GM18870 (cell line): ENCODE measurements at regions not wholly inside any gene's neighbourhood (a gene's known extent, or its start where the extent isn't known, plus 50 kb on each side); places are given as distances from the start of the nearest gene placed in this dataset.
"Not testable (repeated sequence)": the region's sequence is repeated elsewhere in the genome, so short reads cannot be mapped to it uniquely, and the experiment has no call there.

Source experiments
- ATAC-seq: cut with Tn5 transposase; IDR thresholded peaks from one replicate; pipeline ENCODE4 v1.9.1; 2021; ENCODE audit warnings: moderate library complexity; ENCODE audit not compliant: unreplicated experiment

DNA sequence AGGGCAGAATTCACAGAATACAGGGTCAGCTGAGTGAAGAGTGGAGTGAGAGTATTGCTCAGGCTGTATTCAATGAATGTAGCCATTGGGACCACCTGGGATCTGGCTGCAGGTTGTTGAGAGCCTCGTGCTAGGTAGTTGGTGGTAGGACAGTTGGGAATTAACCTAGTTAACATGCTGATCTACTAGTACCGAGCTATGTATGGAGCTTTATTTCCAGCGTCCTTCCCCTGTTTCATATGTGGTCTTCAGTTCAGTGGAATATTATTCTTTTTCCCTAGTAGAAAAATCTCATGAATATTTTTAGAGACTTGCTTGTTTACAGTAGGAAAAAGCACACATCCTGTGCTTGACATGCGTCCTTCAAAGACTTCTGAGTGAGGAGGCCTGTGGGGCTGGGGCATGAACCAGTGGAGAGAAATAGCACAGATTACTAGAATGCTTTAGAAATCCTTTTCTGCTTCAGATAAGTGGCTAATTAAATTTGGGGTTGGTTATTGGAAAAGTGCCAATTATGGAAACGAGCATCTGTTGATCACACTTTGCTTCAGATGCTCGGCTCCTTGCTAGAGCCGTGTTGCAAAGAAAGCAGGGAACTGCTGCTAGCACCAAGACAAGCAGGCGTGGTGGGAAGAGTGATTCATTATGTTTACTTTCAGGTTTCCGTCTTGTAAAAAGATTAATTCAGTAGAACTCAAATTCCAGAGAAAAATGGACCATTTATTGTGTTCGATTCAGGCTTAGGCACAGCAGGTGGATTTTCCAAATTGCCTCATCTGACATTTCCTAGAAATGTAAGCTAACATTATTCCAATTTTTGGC is 53.6 kb downstream of the ARF6 start:
- no peak for ATAC-seq

DNA sequence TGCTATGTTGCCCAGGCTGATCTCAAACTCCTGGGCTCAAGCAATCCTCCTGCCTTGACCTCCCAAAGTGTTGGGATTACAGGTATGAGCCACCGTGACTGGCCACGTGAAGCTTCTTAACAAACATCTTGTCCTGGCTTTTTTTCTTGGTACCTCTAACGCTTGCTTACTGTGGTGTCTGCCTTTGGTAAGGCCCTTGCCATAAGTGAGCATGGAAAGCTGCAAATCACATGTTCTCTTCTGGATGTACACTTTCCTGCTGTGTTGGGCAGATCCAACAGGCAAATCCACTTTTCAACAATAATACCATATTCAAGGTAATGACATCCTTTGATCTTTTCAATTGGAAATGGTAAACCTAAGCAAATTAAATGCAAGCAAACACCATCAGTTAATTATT is 54.6 kb downstream of the ARF6 start:
- ATAC-seq = no peak

DNA sequence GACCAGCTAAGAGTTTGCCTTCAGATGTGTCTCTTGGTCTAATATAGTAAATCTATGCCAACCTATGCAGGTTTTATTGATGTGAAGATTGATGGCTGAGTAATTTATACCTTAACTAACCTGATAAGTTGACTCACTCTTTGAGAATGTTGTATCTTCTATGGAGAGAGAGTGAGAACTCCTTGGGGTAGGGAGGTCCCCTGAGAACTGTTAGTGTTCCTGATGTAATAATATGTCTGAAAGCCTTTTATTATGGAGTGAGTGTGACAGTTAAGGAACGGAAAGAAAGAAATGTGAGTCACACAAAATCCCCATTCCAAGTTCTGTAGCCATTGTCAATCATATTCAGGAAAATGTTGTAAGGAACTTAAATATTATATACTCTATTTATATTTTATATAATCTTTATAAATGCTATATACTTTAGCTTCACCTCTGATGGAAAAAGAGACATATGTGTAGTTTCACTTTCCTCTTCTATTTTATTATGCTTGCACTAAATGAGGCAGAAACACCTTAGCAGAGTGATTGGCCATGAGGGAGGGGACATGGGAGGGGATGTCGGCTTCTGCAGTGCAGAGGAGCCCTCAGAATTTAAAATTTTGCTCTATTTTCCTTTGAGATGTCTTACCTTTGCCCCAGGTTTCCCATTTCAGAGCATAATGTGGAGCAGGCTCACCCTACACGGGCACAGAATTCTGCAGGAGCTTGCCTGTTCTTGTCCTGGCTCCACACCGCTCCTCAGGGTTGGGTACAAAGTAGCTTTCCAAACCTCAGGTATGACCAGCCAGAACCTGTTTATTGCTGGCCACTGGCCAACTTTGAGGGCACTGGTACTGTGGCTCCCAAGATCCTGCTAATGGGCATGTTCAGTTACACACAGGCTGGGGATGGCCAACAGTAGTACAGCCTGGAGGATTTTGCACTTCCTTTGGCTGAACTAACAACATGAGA is 57.7 kb downstream of the ARF6 start:
- ATAC-seq = no peak

DNA sequence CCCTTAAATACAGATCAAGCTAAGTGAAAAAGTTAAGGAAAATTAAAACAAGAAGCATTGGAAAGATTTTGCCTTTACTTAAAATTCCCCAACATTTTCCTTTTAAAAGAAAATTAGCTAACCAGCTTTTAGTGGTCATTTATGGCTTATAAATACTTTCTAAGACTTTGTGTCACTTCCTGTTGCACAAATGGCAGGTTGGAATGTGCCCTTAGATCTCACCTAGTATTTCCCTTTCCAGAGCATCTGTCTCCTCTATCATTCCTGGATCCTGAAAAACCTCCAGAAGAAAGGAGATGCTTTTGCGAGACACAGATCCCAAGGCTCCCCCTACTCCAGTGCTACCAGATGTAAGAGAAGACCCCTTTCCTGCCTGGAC is 58.3 kb downstream of the ARF6 start:
- no peak for ATAC-seq

DNA sequence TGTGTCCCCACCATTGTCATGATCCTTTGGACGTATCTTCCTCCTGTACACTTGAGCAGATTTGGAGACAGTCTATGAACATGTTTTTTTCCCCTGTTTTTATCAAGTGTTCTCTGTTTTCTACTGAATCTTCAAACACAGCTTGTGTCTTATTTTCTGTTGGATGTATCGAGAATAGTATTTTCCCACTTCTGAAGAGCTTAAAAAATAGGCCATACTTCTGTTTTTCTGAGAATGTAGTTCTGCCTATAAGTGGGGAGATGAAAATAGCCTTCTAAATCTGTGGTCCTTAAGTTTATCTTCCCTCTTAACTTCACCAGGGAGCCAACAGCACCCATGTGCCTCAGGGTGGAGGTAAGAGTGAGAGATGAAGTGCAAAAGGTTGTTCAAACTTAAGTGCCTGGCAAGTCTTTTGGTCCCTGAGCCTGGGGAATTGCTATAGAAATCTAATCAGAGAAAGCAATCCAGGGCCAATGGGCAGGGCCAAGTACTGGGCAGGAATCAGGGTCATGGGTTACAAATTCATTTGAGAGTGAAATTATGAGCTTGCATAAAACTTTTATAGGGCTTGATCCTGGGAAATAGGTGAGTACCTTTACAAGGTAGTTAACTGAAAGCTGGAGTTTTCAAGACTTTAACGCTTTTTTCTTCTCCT is 58.9 kb downstream of the ARF6 start:
- ATAC-seq = no peak

DNA sequence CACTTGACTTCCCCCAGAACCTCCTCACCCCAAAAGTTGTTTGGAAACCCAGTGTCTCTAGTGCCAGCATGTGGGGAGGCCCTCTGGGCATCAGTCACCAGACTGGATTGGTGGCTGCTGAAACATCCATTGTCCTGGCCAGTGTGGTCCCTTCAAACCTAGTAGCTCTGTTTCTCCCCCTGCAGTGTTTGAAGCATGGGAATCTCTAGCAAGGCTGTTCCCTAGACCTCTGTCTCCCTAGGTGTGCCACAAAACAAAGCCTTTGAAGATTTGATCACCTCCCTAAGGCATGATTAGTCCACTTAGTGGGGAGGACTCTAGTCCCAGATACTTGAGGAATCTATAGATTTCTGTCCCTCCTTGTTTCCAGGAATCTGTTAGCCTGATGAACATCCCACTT is 60.3 kb downstream of the ARF6 start:
- ATAC-seq = no peak

DNA sequence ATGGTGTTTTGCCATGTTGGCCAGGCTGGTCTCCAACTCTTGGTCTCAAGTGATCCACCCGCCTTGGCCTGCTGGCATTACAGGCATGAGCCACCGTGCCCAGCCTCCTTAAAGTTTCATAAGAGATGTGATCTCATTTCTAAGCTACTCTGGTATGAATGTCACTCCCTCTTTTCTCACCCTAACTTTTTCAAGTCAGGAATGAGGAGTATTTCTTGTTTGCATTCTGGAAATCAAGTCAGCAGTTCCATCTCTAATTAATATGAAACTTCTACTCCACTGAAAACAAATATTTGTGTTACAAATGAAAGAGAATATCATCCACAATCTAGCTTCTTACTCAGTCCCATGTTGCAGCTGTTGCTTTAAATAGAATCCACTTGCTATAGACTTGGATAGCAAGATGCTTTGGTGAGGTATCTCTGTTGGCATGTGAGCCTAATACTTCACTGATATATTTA is 61.3 kb downstream of the ARF6 start:
- no peak for ATAC-seq

DNA sequence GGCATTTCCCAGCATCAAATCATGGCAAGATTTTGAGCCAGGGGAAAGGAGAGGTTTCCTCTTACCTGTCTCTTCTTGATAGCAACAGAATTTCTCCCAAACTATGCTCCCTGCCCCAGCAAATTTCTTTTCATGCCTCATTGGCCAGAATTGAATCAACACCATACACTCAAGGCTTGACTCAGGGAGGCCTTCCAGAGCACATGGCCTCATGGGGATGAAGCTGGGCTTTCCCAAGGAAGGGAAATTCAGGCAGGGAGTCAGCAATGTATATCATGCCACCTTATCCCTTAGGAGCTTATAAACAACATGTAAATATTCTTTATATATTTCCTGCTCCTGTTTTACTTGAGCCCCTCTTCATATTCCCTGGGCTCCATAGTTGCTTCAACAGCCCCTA is 62.1 kb downstream of the ARF6 start:
- ATAC-seq = no peak

DNA sequence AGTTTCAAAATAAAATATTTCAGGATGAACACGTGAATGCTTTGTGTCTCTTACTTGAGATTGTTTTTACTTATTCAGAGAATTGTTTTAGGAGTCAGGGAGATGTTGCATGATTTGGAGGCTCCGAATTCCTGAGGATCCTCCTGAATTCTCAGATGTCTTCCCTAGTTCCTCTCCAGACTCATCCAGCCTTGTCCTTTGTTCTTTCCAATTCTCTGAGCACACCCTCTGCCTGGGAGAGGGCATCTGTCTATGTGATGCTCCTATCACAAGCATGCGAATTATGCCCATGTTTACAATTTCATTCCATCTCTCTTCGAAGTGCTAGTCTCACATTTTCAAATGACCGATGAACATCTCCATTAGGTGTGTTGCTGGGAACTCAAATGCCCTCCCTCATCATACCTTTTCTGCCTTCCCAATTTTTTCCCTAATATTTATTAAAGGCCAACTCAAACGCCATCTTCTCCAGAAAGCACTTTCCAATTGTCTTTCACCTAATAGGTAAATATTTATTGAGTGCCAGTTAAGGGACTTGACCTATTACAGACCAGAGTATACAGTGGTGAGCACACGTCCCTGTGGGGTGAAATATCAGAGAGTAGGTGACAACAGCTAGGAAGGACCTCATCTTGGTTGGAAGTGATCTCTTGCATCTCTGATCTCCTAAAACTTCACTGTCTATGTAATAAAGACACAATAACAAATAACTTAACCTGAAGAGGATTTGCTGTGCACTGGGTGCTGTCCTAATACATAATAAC is 64.4 kb downstream of the ARF6 start:
- no peak for ATAC-seq

DNA sequence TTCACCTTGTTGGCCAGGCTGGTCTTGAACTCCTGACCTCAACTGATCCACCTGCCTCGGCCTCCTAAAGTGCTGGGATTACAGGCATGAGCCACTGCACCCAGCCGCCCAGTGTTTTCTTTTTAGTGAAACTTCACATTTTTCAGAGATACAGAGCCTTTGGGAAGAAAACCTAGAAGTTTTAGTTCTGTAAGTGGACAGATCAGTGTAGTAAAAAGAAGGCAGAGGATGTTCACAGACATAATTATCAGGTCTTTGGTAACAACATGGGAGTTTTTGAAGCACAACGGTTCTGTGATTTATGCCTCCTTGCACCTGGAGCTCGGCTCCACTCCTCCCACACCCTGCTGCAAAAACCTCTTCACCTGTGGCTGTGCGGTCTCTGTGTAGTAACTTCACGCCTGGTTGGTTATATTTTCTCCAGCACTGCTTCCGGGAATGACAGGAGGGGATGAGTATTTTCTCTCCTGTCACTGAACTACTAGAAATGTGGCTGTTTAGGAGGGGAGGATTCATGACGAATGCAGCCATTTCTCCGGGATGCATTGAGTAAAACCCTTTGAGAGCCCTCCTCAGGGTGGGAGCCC is 67.0 kb downstream of the ARF6 start:
- peak; percentile 59 for ATAC-seq

DNA sequence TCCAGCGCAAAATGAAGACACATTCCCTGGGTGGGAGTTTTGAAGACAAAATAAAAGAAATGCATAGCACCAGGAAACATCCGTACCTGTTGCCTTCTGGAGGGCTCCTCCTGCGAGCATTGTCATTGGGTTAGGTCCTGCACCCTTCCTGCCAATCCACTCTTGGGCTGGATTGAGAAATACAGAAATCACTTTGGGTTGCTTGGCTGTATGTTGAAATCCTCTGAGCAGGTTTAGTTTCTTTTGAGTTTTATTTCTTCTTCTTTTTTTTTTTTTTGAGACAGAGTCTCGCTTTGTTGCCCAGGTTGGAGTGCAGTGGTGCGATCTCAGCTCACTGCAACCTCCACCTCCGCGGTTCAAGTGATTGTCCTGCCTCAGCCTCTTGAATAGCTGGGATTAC is 67.6 kb downstream of the ARF6 start:
- no peak for ATAC-seq

DNA sequence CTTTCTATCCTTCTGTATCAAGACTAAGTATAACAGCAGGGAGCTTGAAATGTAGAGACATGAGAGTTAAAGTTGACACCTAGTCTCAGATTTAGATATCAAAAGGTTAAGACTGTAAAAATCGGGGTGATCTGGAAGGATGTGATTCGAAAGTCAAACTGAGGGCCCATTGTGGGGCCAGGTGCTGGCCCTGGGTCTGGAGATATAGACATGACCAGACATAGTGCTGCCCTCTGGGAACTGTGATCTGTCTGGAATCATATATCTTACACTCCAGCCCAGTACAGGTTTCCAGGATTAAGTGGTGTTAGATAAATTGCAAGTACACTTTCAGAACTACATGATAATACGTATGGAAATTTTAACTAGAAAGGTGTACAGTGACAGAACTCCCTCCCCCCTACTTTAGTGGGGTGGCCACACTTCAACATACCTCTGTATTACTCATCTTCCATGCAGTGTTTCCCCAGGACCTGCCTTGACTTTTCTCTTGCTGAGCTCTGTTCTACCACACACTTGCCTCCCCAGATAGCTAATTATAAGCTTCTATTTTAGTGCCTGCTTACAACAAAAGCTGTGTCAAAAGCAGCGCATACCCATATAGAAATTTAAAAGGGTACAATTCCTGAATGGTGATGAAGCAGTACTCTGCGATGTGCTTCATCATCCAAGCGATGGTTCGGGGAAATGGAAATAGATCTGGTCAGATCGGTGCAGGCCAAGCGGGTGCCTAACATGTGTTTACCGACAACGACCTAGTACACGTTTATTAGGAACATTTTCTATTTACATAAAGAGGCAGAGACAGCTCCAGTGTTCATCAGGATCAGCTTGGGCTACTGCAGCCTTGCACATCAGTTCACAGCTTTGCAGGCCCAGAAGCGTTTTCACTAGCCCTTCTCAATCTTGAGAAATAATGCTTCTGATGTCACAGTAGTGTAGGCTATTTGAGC is 68.7 kb downstream of the ARF6 start:
- no peak for ATAC-seq

DNA sequence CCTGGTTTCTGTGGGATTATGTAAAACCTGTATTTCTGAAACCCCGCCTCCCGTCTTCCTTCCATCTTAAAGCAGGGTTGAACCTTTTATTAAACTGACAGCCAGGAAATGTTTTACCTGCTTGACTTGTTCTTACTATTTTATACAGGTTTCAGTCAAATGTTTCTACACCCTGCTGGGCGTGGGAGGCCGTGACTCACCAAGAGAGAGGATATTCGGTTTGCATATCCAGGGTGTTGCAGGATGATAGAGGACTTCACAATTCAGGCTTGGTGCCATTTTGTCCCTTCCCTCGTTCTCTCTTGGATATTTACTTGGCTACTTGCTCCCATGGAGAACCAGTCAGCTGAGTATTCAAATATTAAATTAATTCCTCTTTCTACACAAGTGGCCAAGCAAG is 69.7 kb downstream of the ARF6 start:
- ATAC-seq = no peak

DNA sequence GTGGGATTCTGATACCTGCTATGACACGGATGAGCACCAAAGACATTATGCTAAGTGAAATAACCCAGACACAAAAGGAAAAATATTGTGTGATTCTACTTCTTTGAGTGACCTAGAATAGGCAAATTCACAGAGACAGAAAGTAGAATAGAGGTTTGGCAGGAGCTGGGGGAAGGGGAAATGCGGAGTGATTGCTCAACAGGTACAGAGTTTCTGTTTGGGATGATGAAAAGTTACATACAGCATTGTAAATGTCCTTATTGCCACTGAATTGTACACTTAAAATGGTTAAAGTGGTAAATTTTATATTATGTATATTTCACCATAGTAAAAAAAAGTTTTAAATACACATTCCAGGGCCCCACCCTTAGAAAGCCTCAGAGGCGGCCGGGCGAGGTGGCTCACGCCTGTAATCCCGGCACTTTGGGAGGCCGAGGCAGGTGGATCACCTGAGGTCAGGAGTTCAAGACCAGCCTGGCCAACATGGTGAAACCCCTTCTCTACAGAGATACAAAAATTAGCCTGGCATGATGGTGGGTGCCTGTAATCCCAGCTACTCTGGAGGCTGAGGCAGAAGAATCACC is 72.3 kb downstream of the ARF6 start:
- ATAC-seq = not testable (repeated sequence)

DNA sequence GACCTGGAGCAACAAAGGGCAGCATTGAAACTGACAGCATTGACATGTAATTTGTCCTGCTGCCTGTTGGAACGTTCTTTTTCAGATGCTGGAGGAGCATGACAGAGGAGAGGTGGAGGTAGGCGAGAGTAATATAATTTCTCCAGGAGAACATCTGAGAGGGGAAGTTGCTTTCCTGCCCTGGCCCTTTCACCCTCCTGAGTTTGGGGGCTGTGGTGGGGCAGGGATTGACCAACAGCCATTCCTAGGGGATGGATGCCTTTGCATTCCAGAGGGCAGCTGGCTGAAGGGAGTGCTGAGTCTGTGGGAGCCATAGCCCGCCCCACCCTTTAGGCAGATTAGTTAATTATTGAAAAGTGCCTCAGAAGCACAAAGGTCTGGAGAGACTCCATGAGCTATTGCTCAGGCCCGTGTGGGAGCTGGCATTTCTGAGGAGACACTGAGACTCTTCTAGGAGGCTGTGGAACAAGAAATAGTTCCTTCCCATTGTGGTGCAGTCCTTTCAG is 73.5 kb downstream of the ARF6 start:
- ATAC-seq = no peak

DNA sequence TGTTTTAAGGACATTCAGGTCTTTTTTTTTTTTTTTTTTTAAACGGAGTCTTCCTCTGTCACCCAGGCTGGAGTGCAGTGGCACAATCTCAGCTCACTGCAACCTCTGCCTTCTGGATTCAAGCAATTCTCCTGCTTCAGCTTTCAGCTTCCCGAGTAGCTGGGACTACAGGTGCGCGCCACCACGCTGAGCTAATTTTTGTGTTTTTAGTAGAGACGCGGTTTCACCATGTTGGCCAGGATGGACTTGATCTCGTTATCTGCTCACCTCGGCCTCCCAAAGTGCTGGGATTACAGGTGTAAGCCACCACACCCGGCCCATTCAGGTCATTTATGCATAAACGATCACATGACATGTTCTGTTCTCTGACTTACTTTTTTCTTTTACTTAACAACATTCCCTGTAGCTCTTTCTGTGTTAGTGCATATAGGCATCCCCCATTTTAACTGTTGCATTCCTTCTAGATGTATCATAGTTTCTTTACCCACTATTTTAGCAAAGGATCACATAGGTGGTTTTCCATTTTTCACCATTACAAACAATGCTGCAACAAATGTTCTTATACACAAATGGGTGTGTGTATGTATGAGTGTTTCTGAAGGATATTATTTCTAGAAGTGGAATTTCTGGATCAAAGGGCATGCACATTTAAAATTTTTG is 74.2 kb downstream of the ARF6 start:
- no peak for ATAC-seq

DNA sequence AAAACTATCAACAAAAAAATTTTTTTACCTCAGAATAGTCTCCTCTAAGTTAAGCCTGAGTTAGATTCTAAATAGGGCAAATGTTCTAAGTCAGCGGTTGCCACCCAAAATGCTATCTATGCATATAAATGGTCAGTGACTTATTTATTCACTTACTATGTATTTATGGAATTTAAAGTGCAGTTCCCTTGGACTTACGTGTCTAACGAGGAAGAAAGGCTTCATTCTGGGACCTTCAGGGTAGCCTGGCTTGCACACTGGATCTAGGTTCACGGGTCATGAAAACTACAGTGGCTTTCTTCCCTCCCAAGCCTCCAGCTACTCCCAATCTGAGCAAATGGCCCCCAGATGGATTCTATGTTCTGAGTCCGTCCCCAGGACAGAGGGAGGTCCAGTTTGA is 77.1 kb downstream of the ARF6 start:
- no peak for ATAC-seq

DNA sequence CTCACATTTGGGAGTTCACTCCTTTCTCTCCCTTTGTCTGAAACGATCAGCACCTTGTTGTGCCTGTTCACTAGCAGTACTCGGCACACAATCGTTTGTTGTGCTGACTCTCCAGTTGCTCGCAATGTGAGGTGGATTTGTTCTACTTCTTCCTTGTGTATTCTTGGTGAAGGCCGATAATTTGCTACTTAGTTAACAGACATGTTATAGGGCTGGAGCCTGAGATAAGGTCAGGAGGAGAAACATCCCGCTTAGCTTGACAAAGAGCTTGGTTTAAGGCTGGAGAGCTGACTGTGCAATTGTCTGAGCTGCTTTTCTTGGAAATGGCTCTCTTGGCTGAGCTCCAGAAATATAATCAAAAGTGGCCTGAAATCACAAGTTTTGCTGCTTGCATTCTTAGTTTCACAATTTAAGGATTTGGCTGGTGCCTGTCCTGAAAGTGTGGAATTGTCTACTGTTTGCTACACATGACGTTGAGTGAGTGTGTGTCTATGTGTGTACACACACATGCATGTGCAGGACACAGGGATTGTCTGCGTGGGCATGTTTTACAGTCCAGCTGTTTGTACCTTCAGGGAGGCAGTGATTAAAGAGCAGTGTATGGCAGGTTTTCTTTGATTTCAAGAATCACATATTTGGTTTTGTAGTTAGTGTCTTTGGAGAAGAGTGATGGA is 77.7 kb downstream of the ARF6 start:
- ATAC-seq = peak; percentile 6
